ENCODE measurements at regions not wholly inside any gene's neighbourhood (a gene's known extent, or its start where the extent isn't known, plus 50 kb on each side); places are given as distances from the start of the nearest gene placed in this dataset.

GRCh38 chr12:24478254-24478653 is 470.6 kb downstream of the BCAT1 start:
- no peak overlapping the region for H3K9ac ChIP-seq (ENCODE audit: control insufficient read depth, extremely low read depth, insufficient read depth, low read length)
- no peak overlapping the region for H3K4me3 ChIP-seq (ENCODE audit: control insufficient read depth in 2 of 3, extremely low read depth in 1 of 3, insufficient read depth in 2 of 3, low read depth in 1 of 3, low read length in 3 of 3)
- no peaks in the 10 kb centered on the region for H3K9me3 ChIP-seq (ENCODE audit: control insufficient read depth, low read depth, low read length)
- H4K20me1 ChIP-seq (ENCODE audit: control insufficient read depth, extremely low read depth, insufficient read depth, low read length) = no peaks in the 10 kb centered on the region
- H2AFZ ChIP-seq (ENCODE audit: control insufficient read depth, low read length) = no peak overlapping the region
- H3K27ac ChIP-seq (ENCODE audit: control insufficient read depth, insufficient read depth, low read length) = no peak overlapping the region
- H3K27me3 ChIP-seq (ENCODE audit: control insufficient read depth, extremely low read depth, insufficient read depth, low read length) = no peaks in the 10 kb centered on the region
- H3K36me3 ChIP-seq (ENCODE audit: control insufficient read depth in 2 of 2, extremely low read depth in 1 of 2, insufficient read depth in 2 of 2, low read length in 2 of 2) = no peaks in the 10 kb centered on the region
- no peak for TF ChIP-seq CTCF (optimal IDR thresholded peaks at IDR 0.05 in 1 of 3, IDR thresholded peaks at IDR 0.05 in 1 of 3, conservative IDR thresholded peaks at IDR 0.05 in 1 of 3; ENCODE audit: extremely low read depth in 1 of 3, insufficient read depth in 2 of 3, low read length in 3 of 3)
- no peak for TF ChIP-seq EZH2 (IDR thresholded peaks at IDR 0.05; ENCODE audit: low read length)
- DNase-seq (ENCODE audit: low read depth, low spot score) (no peak), FAIRE-seq (no peak)
- dilution Hi-C loops (cut with MboI; ENCODE audit: extremely low pct_ligation_motif_present, low sequenced_read_pairs) = no loop called here
- H3K4me2 ChIP-seq (ENCODE audit: control insufficient read depth, extremely low read depth, insufficient read depth, low read depth, low read length) = no peak overlapping the region
- H3K9me1 ChIP-seq (ENCODE audit: control insufficient read depth, extremely low read depth, insufficient read depth, low read length) = no peaks in the 10 kb centered on the region
- H3K79me2 ChIP-seq (ENCODE audit: control insufficient read depth, insufficient read depth, low read length) = no peaks in the 10 kb centered on the region
- peaks cover 12% of the 10 kb centered on the region for H3K4me1 ChIP-seq (ENCODE audit: control insufficient read depth, extremely low read depth, insufficient read depth, low read length)

GRCh38 chr12:24476310-24476709 is 472.6 kb downstream of the BCAT1 start:
- Histone ChIP-seq H2AFZ (ENCODE audit: control insufficient read depth, low read length) (no peak overlapping the region), H3K27ac (ENCODE audit: control insufficient read depth, insufficient read depth, low read length) (no peak overlapping the region), H3K27me3 (ENCODE audit: control insufficient read depth, extremely low read depth, insufficient read depth, low read length) (no peaks in the 10 kb centered on the region), H3K79me2 (ENCODE audit: control insufficient read depth, insufficient read depth, low read length) (no peaks in the 10 kb centered on the region), H4K20me1 (ENCODE audit: control insufficient read depth, extremely low read depth, insufficient read depth, low read length) (no peaks in the 10 kb centered on the region), H3K9me1 (ENCODE audit: control insufficient read depth, extremely low read depth, insufficient read depth, low read length) (no peaks in the 10 kb centered on the region), H3K9ac (ENCODE audit: control insufficient read depth, extremely low read depth, insufficient read depth, low read length) (no peak overlapping the region), H3K4me2 (ENCODE audit: control insufficient read depth, extremely low read depth, insufficient read depth, low read depth, low read length) (no peak overlapping the region), H3K4me1 (ENCODE audit: control insufficient read depth, extremely low read depth, insufficient read depth, low read length) (peaks cover 12% of the 10 kb centered on the region), H3K36me3 (ENCODE audit: control insufficient read depth in 2 of 2, extremely low read depth in 1 of 2, insufficient read depth in 2 of 2, low read length in 2 of 2) (no peaks in the 10 kb centered on the region), H3K9me3 (ENCODE audit: control insufficient read depth, low read depth, low read length) (no peaks in the 10 kb centered on the region), H3K4me3 (ENCODE audit: control insufficient read depth in 2 of 3, extremely low read depth in 1 of 3, insufficient read depth in 2 of 3, low read depth in 1 of 3, low read length in 3 of 3) (no peak overlapping the region)
- FAIRE-seq = no peak
- DNase-seq (ENCODE audit: low read depth, low spot score) = no peak
- dilution Hi-C loops (cut with MboI; ENCODE audit: extremely low pct_ligation_motif_present, low sequenced_read_pairs) = no loop called here
- no peak for TF ChIP-seq CTCF (optimal IDR thresholded peaks at IDR 0.05 in 1 of 3, IDR thresholded peaks at IDR 0.05 in 1 of 3, conservative IDR thresholded peaks at IDR 0.05 in 1 of 3; ENCODE audit: extremely low read depth in 1 of 3, insufficient read depth in 2 of 3, low read length in 3 of 3)
- TF ChIP-seq EZH2 (IDR thresholded peaks at IDR 0.05; ENCODE audit: low read length) = no peak

Measured in keratinocyte (primary cell).